B cell (primary cell): ENCODE measurements at regions not wholly inside any gene's neighbourhood (a gene's known extent, or its start where the extent isn't known, plus 50 kb on each side); places are given as distances from the start of the nearest gene placed in this dataset.

ENCODE experiments used
- ATAC-seq: fragments of 200-7000 bp; cut with Tn5 transposase; one replicate; pipeline ENCODE4 v1.10.0; 2021; ENCODE audit warnings: low read depth, mild to moderate bottlenecking, moderate number of reproducible peaks, moderate library complexity
- CTCF ChIA-PET: fragments of 350-600 bp; sonication (Branson Sonifier 250); formaldehyde crosslinking; loops from one replicate; lab custom pipeline; 2021; ENCODE audit warnings: antibody characterized with exemption, inconsistent platforms; lab: Charles Lee
- POLR2A ChIA-PET: fragments of 350-600 bp; sonication (Branson Sonifier 250); formaldehyde crosslinking; loops from one replicate; lab custom pipeline; 2021; ENCODE audit warnings: antibody characterized with exemption; lab: Charles Lee
- DNase-seq: peaks from one replicate; pipeline ENCODE4 v3.0.0; 2013
- H2AFZ ChIP-seq: 2 replicates; pipeline ENCODE4 v1.6.1; 2012; ENCODE audit warnings: mild to moderate bottlenecking, low read depth, low read length; ENCODE audit not compliant: insufficient read depth, poor library complexity, severe bottlenecking
- H3K27ac ChIP-seq, 2 donors: 1 replicate in 1 of 2; 2 replicates in 1 of 2; pipeline ENCODE4 v1.5.1; 2012 to 2013; ENCODE audit warnings: low read length in 2 of 2, mild to moderate bottlenecking in 2 of 2, moderate library complexity in 1 of 2
- H3K27me3 ChIP-seq, 4 experiments: fragments of 200-600 bp in 1 of 4; sonication (generic) in 1 of 4; replicated peaks in 1 of 4; 1 replicate in 2 of 4; 2 replicates in 2 of 4; pipeline versions ENCODE4 v1.6.1 to v1.7.0; 2013 to 2016; ENCODE audit warnings: low read length in 3 of 4, mild to moderate bottlenecking in 2 of 4, mixed read lengths in 1 of 4, moderate library complexity in 1 of 4; ENCODE audit not compliant: insufficient read depth in 4 of 4, control insufficient read depth in 3 of 4; ENCODE audit errors: control extremely low read depth in 1 of 4
- H3K36me3 ChIP-seq, 2 experiments: replicated peaks in 1 of 2; 1 replicate in 1 of 2; 2 replicates in 1 of 2; pipeline versions ENCODE4 v1.6.1 to v1.7.1; 2013; ENCODE audit warnings: low read length in 1 of 2; ENCODE audit not compliant: insufficient read depth in 2 of 2, control insufficient read depth in 1 of 2; ENCODE audit errors: control extremely low read depth in 1 of 2, extremely low read depth in 1 of 2
- H3K4me1 ChIP-seq, 2 donors: fragments of 200-600 bp in 1 of 2; sonication (generic) in 1 of 2; 1 replicate in 1 of 2; 2 replicates in 1 of 2; pipeline versions ENCODE4 v1.5.1 to v1.6.1; 2013 to 2017; ENCODE audit warnings: low read length in 2 of 2; ENCODE audit not compliant: control insufficient read depth in 2 of 2, insufficient read depth in 2 of 2
- H3K4me2 ChIP-seq: replicated peaks from 2 replicates; pipeline ENCODE3; 2012; ENCODE audit warnings: mild to moderate bottlenecking, low read depth, low read length; ENCODE audit not compliant: poor library complexity, severe bottlenecking
- H3K4me3 ChIP-seq, 5 experiments: fragments of 200-600 bp in 1 of 5; sonication (generic) in 1 of 5; 1 replicate in 3 of 5; 2 replicates in 2 of 5; pipeline versions ENCODE4 v1.5.1 to v1.7.0; 2011 to 2016; ENCODE audit warnings: low read length in 4 of 5, mild to moderate bottlenecking in 4 of 5, low read depth in 2 of 5, control low read depth in 1 of 5, moderate library complexity in 1 of 5; ENCODE audit not compliant: insufficient read depth in 1 of 5; ENCODE audit errors: control extremely low read depth in 1 of 5, extremely low read depth in 1 of 5
- H3K79me2 ChIP-seq: fragments of 200-600 bp; sonication (generic); one replicate; pipeline ENCODE4 v1.6.0; 2016; ENCODE audit warnings: low read length; ENCODE audit not compliant: control insufficient read depth, insufficient read depth
- H3K9ac ChIP-seq: fragments of 200-600 bp; sonication (generic); 2 replicates; pipeline ENCODE4 v1.6.1; 2017; ENCODE audit warnings: mild to moderate bottlenecking, low read length, moderate library complexity
- H3K9me3 ChIP-seq, 3 donors: one replicate each; pipeline versions ENCODE4 v1.6.1 to v1.7.1; 2013; ENCODE audit warnings: low read length in 2 of 3; ENCODE audit not compliant: control insufficient read depth in 2 of 3, insufficient read depth in 1 of 3; ENCODE audit errors: control extremely low read depth in 1 of 3
- H4K20me1 ChIP-seq: 2 replicates; pipeline ENCODE4 v1.6.0; 2012; ENCODE audit warnings: mild to moderate bottlenecking, low read length; ENCODE audit not compliant: insufficient read depth, control insufficient read depth, poor library complexity, severe bottlenecking
- H3K27ac Mint-ChIP-seq: one replicate; pipeline ENCODE4 v1.8.0; 2021; ENCODE audit warnings: mixed read lengths
- H3K27me3 Mint-ChIP-seq: one replicate; pipeline ENCODE4 v1.8.0; 2021; ENCODE audit warnings: mixed read lengths
- H3K4me1 Mint-ChIP-seq: one replicate; pipeline ENCODE4 v1.8.0; 2021; ENCODE audit warnings: mixed read lengths
- H3K4me3 Mint-ChIP-seq: one replicate; pipeline ENCODE4 v1.8.0; 2021; ENCODE audit warnings: mixed read lengths
- H3K9me3 Mint-ChIP-seq: one replicate; pipeline ENCODE4 v1.8.0; 2022; ENCODE audit warnings: mixed read lengths; ENCODE audit not compliant: insufficient read depth
- EZH2 ChIP-seq: IDR thresholded peaks from 2 replicates; pipeline ENCODE4 v1.6.1; 2012; ENCODE audit warnings: borderline replicate concordance, low read depth, mild to moderate bottlenecking, moderate library complexity, low read length; ENCODE audit not compliant: insufficient read depth, poor library complexity, severe bottlenecking
- WGBS: methylation state at CpG from one replicate; pipeline ENCODE4 v1.1.5; 2013; ENCODE audit warnings: missing lambda C conversion rate; ENCODE audit not compliant: insufficient coverage; 5-methylcytosine and 5-hydroxymethylcytosine counted together
- intact Hi-C: fragments of 100-400 bp; cut with micrococcal nuclease; formaldehyde crosslinking; loops from one replicate; pipeline ENCODE4 v1.10.0; 2022
- TF ChIP-seq, protein P1 (sequence below): fragments of 200-600 bp; IDR thresholded peaks from one replicate; pipeline ENCODE4 v1.8.0; 2022; ENCODE audit warnings: antibody characterized with exemption, mild to moderate bottlenecking

DNA sequence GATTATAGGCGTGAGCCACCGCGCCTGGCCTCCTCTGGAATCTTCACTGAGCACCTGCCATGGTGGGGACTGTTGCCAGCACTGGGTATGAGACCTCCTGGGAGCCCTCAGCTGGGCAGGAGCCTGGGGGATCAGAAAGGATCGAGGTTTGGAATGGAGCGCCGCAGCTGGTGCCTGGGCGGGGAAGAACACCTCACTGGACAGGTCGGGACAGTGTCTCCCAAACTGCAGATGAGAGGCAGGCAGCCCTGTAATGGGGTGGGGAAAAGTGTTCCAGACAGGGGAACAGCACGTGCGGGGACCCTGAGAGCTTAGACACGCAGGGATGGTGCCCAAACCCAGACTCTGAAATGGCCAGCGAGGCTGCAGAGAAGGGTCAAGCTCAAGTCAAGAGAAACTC is 150.9 kb upstream of the C1orf174 start:
- H3K9ac ChIP-seq, result no peak overlapping the region
- no peaks in the 10 kb centered on the region for H3K36me3 ChIP-seq
- H2AFZ ChIP-seq, result no peak overlapping the region
- H3K27ac ChIP-seq, result no peak overlapping the region
- Mint-ChIP-seq H3K4me3 (no peak overlapping the region), H3K27ac (peak overlapping the region; percentile 10), H3K27me3 (peaks cover 2% of the 10 kb centered on the region), H3K4me1 (peaks cover 38% of the 10 kb centered on the region), H3K9me3 (no peaks in the 10 kb centered on the region)
- intact Hi-C loops, result no loop called here
- POLR2A ChIA-PET, result interaction anchor here (0.7 kb wide), 1 partner anchor 34 kb away, joined by 4 read pairs; no protein-coding TSS in a partner anchor
- WGBS, result 93% methylated on average over 9 of the region's 12 CpGs
- no peaks in the 10 kb centered on the region for H3K79me2 ChIP-seq
- no peaks in the 10 kb centered on the region for H3K27me3 ChIP-seq
- ATAC-seq (no peak), DNase-seq (no peak)
- H4K20me1 ChIP-seq, result no peaks in the 10 kb centered on the region
- H3K9me3 ChIP-seq, result peaks cover 0 to 14% (median 0%) of the 10 kb centered on the region in 3 donors
- TF ChIP-seq, protein P1, sequence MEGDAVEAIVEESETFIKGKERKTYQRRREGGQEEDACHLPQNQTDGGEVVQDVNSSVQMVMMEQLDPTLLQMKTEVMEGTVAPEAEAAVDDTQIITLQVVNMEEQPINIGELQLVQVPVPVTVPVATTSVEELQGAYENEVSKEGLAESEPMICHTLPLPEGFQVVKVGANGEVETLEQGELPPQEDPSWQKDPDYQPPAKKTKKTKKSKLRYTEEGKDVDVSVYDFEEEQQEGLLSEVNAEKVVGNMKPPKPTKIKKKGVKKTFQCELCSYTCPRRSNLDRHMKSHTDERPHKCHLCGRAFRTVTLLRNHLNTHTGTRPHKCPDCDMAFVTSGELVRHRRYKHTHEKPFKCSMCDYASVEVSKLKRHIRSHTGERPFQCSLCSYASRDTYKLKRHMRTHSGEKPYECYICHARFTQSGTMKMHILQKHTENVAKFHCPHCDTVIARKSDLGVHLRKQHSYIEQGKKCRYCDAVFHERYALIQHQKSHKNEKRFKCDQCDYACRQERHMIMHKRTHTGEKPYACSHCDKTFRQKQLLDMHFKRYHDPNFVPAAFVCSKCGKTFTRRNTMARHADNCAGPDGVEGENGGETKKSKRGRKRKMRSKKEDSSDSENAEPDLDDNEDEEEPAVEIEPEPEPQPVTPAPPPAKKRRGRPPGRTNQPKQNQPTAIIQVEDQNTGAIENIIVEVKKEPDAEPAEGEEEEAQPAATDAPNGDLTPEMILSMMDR, result no peak
- no peak for TF ChIP-seq EZH2
- H3K4me1 ChIP-seq, result peaks cover 25 to 27% of the 10 kb centered on the region in 2 donors
- no peak overlapping the region for H3K4me2 ChIP-seq
- H3K4me3 ChIP-seq, result no peak overlapping the region
- CTCF ChIA-PET, result no interaction called here

DNA sequence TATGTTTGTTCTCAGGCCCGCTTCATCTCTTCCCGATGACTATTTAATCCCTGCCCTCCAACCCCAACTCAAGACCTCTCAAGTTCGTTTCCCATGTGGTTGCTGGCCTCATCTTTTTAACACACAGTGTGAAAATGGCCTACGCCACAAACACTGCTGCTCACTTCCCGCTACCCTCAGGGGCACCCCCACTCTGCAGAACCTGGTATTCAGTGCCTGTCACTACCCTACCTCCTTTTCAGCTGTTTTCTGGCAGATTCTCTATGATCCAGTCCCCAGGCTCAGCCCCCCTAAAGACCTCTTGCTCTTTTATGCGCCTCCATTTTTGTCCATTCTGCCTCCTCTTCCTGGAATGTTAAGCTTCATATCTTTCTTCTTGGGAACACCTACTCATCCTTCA is 152.6 kb upstream of the C1orf174 start:
- Histone ChIP-seq H4K20me1 (no peaks in the 10 kb centered on the region), H3K4me2 (no peak overlapping the region), H3K9me3 (peaks cover 0 to 13% (median 0%) of the 10 kb centered on the region in 3 donors), H3K79me2 (no peaks in the 10 kb centered on the region), H3K27ac (no peak overlapping the region), H3K36me3 (no peaks in the 10 kb centered on the region), H2AFZ (no peak overlapping the region), H3K9ac (no peak overlapping the region), H3K4me1 (peaks cover 8 to 10% of the 10 kb centered on the region in 2 donors), H3K27me3 (no peaks in the 10 kb centered on the region), H3K4me3 (no peak overlapping the region)
- peaks cover 2% of the 10 kb centered on the region for H3K27me3 Mint-ChIP-seq
- no peaks in the 10 kb centered on the region for H3K9me3 Mint-ChIP-seq
- no peak overlapping the region for H3K4me3 Mint-ChIP-seq
- ChIA-PET POLR2A (interaction anchor here (0.7 kb wide), 1 partner anchor 120 kb away, joined by 3 read pairs; no protein-coding TSS in a partner anchor), CTCF (interaction anchor here (0.7 kb wide), 1 partner anchor 125 kb away, joined by 4 read pairs; no protein-coding TSS in a partner anchor)
- WGBS, result 79% methylated on average over 6 of the region's 6 CpGs
- intact Hi-C loops, result no loop called here
- no peak overlapping the region for H3K27ac Mint-ChIP-seq
- no peak for ATAC-seq
- no peak for DNase-seq
- peaks cover 21% of the 10 kb centered on the region for H3K4me1 Mint-ChIP-seq
- no peak for TF ChIP-seq EZH2
- TF ChIP-seq, protein P1, result no peak
